Ascending aorta (tissue), 2 donors: ENCODE measurements at regions not wholly inside any gene's neighbourhood (a gene's known extent, or its start where the extent isn't known, plus 50 kb on each side); places are given as distances from the start of the nearest gene placed in this dataset.

Experiments
- DNase-seq, 2 donors: peaks; one replicate each; pipeline ENCODE4 v3.0.0-alpha.2; 2019; ENCODE audit warnings: low spot score in 2 of 2
- H3K27ac ChIP-seq, 2 donors: fragments of 200-600 bp; sonication (generic); one replicate each; pipeline ENCODE4 v1.5.1; 2016 to 2017; ENCODE audit warnings: mild to moderate bottlenecking in 1 of 2
- H3K27me3 ChIP-seq: fragments of 200-600 bp; sonication (generic); one replicate; pipeline ENCODE4 v1.5.1; 2017
- H3K36me3 ChIP-seq, 2 donors: fragments of 200-600 bp; sonication (generic); one replicate each; pipeline ENCODE4 v1.5.1; 2016
- H3K4me1 ChIP-seq, 2 donors: fragments of 200-600 bp; sonication (generic); one replicate each; pipeline ENCODE4 v1.5.1; 2016 to 2017; ENCODE audit warnings: mild to moderate bottlenecking in 1 of 2
- H3K4me3 ChIP-seq, 2 donors: fragments of 200-600 bp; sonication (generic); one replicate each; pipeline ENCODE4 v1.5.1; 2016 to 2017; ENCODE audit warnings: mild to moderate bottlenecking in 1 of 2
- H3K9me3 ChIP-seq, 2 donors: fragments of 200-600 bp; sonication (generic); one replicate each; pipeline ENCODE4 v1.5.1; 2016
- CTCF ChIP-seq, 3 experiments: fragments of 200-600 bp in 2 of 3; fragments of 450-650 bp in 1 of 3; sonication (generic) in 2 of 3; IDR thresholded peaks; one replicate each; pipeline ENCODE4 v1.5.1; 2016 to 2019; ENCODE audit warnings: antibody characterized with exemption in 3 of 3, mild to moderate bottlenecking in 1 of 3, moderate library complexity in 1 of 3
- intact Hi-C: fragments of 100-400 bp; cut with DNase I; formaldehyde crosslinking; loops from one replicate; pipeline ENCODE4 v1.15.1; 2023

- no peak for TF ChIP-seq CTCF (IDR thresholded peaks at IDR 0.05)
- H3K4me3 ChIP-seq = no peak overlapping the region
- H3K36me3 ChIP-seq = no peaks in the 10 kb centered on the region
- H3K27ac ChIP-seq = no peak overlapping the region
- no peaks in the 10 kb centered on the region for H3K9me3 ChIP-seq
- DNase-seq = no peak
- no peaks in the 10 kb centered on the region for H3K27me3 ChIP-seq
- no peaks in the 10 kb centered on the region for H3K4me1 ChIP-seq
- intact Hi-C loops = no loop called here
Measured at GRCh38 chr2:223107825-223108224, 55.8 kb downstream of the KCNE4 start.

GRCh38 chr2:223108351-223109050, 56.5 kb downstream of the KCNE4 start:
- no peaks in the 10 kb centered on the region for H3K9me3 ChIP-seq
- no peaks in the 10 kb centered on the region for H3K27me3 ChIP-seq
- no peaks in the 10 kb centered on the region for H3K4me1 ChIP-seq
- DNase-seq = no peak
- TF ChIP-seq CTCF (IDR thresholded peaks at IDR 0.05) = no peak
- intact Hi-C loops = no loop called here
- no peak overlapping the region for H3K4me3 ChIP-seq
- no peaks in the 10 kb centered on the region for H3K36me3 ChIP-seq
- no peak overlapping the region for H3K27ac ChIP-seq

GRCh38 chr2:223109341-223109740, 57.4 kb downstream of the KCNE4 start:
- Histone ChIP-seq H3K27ac (no peak overlapping the region), H3K4me1 (no peaks in the 10 kb centered on the region), H3K4me3 (no peak overlapping the region), H3K27me3 (no peaks in the 10 kb centered on the region), H3K9me3 (no peaks in the 10 kb centered on the region), H3K36me3 (no peaks in the 10 kb centered on the region)
- DNase-seq = no peak
- intact Hi-C loops = no loop called here
- TF ChIP-seq CTCF (IDR thresholded peaks at IDR 0.05) = no peak

- no peak for DNase-seq
- no peaks in the 10 kb centered on the region for H3K27me3 ChIP-seq
- H3K36me3 ChIP-seq = no peaks in the 10 kb centered on the region
- intact Hi-C loops = no loop called here
- no peak overlapping the region for H3K27ac ChIP-seq
- H3K4me3 ChIP-seq = no peak overlapping the region
- H3K9me3 ChIP-seq = no peaks in the 10 kb centered on the region
- no peaks in the 10 kb centered on the region for H3K4me1 ChIP-seq
- no peak for TF ChIP-seq CTCF (IDR thresholded peaks at IDR 0.05)
Measured at GRCh38 chr2:223113161-223113560, 61.2 kb downstream of the KCNE4 start.

- no peaks in the 10 kb centered on the region for H3K36me3 ChIP-seq
- H3K9me3 ChIP-seq = no peaks in the 10 kb centered on the region
- DNase-seq = no peak
- H3K4me3 ChIP-seq = no peak overlapping the region
- no peak overlapping the region for H3K27ac ChIP-seq
- H3K27me3 ChIP-seq = no peaks in the 10 kb centered on the region
- intact Hi-C loops = no loop called here
- no peaks in the 10 kb centered on the region for H3K4me1 ChIP-seq
- no peak for TF ChIP-seq CTCF (IDR thresholded peaks at IDR 0.05)
Measured at GRCh38 chr2:223114170-223114569, 62.2 kb downstream of the KCNE4 start.

- DNase-seq = no peak
- intact Hi-C loops = no loop called here
- no peaks in the 10 kb centered on the region for H3K36me3 ChIP-seq
- no peaks in the 10 kb centered on the region for H3K4me1 ChIP-seq
- H3K9me3 ChIP-seq = no peaks in the 10 kb centered on the region
- no peak for TF ChIP-seq CTCF (IDR thresholded peaks at IDR 0.05)
- no peaks in the 10 kb centered on the region for H3K27me3 ChIP-seq
- H3K4me3 ChIP-seq = no peak overlapping the region
- H3K27ac ChIP-seq = no peak overlapping the region
Measured at GRCh38 chr2:223114917-223115316, 62.9 kb downstream of the KCNE4 start.
